Left lung (tissue), 4 donors: ENCODE measurements at regions not wholly inside any gene's neighbourhood (a gene's known extent, or its start where the extent isn't known, plus 50 kb on each side); places are given as distances from the start of the nearest gene placed in this dataset.
A peak's percentile ranks its signal among the peaks of the same experiment; 100 is the strongest.

ENCODE experiments used
- ATAC-seq: fragments of 200-7000 bp; cut with Tn5 transposase; one replicate; pipeline ENCODE4 v1.9.1; 2020; ENCODE audit warnings: moderate library complexity
- DNase-seq, 4 donors: peaks; one replicate each; pipeline ENCODE4 v3.0.0-alpha.2; 2013 to 2020
- H3K27ac ChIP-seq, 2 donors: fragments of 200-600 bp; sonication (generic) in 1 of 2; one replicate each; pipeline versions ENCODE4 v1.5.0 to v1.8.0; 2020 to 2021
- H3K27me3 ChIP-seq, 2 donors: fragments of 200-600 bp; sonication (generic) in 1 of 2; one replicate each; pipeline versions ENCODE4 v1.5.0 to v1.8.0; 2020 to 2021
- H3K36me3 ChIP-seq, 2 donors: fragments of 200-600 bp; sonication (generic) in 1 of 2; one replicate each; pipeline versions ENCODE4 v1.5.0 to v1.8.0; 2020 to 2021
- H3K4me1 ChIP-seq, 2 donors: fragments of 200-600 bp; one replicate each; pipeline ENCODE4 v1.8.0; 2021
- H3K4me3 ChIP-seq, 2 donors: fragments of 200-600 bp; sonication (generic) in 1 of 2; one replicate each; pipeline versions ENCODE4 v1.5.0 to v1.8.0; 2020 to 2021; ENCODE audit warnings: mild to moderate bottlenecking in 1 of 2
- H3K9me3 ChIP-seq, 2 donors: fragments of 200-600 bp; sonication (generic) in 1 of 2; one replicate each; pipeline versions ENCODE4 v1.5.0 to v1.8.0; 2020 to 2021
- CTCF ChIP-seq, 2 donors: fragments of 200-600 bp; sonication (generic) in 1 of 2; IDR thresholded peaks; one replicate each; pipeline versions ENCODE4 v1.5.0 to v1.8.0; 2021; ENCODE audit warnings: antibody characterized with exemption in 2 of 2
- intact Hi-C, 2 donors: fragments of 100-400 bp; cut with DNase I; formaldehyde crosslinking; loops; one replicate each; pipeline versions ENCODE4 v1.11.2 to v1.14.2; 2022
- donor health status: DM: no; HTN: yes; CAD: no.
- donor health status: DM: no; HTN: no; CAD: no.

- Histone ChIP-seq H3K36me3 (no peaks in the 10 kb centered on the region), H3K27me3 (no peaks in the 10 kb centered on the region), H3K4me1 (peaks cover 0 to 6% of the 10 kb centered on the region in 2 donors), H3K9me3 (no peaks in the 10 kb centered on the region), H3K4me3 (no peak overlapping the region), H3K27ac (no peak overlapping the region)
- no peak for TF ChIP-seq CTCF (IDR thresholded peaks at IDR 0.05)
- ATAC-seq (no peak), DNase-seq (no peak)
- intact Hi-C loops = no loop called here
These were observed 72.6 kb downstream of the SNRPE start for GRCh38 chr1:203934027-203934426.

DNA sequence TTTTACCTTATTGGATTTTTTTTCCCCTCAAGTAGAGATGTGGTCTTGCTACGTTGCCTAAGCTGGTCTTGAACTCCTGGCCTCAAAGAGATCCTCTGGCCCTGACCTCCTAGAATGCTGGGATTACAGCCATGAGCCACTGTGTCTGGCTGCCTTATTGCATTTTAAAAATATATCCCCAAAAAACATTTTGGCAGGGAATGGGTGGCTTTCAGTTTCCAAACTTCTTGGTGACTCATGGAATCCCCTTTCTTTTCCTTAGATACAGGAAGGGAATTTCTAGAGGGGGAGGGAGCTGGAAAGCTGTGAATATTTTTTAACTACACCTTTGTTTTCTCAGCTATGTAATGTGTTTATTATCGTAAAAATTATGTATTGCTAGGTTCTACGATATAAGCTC, 73.3 kb downstream of the SNRPE start:
- no peak for ATAC-seq
- H3K4me3 ChIP-seq = no peak overlapping the region

GRCh38 chr1:203935321-203935720, 73.9 kb downstream of the SNRPE start:
- no peak for ATAC-seq
- H3K27ac ChIP-seq = no peak overlapping the region
- no peaks in the 10 kb centered on the region for H3K9me3 ChIP-seq
- peaks cover 0 to under 1% of the 10 kb centered on the region in 2 donors for H3K4me1 ChIP-seq
- intact Hi-C loops = no loop called here
- no peak for TF ChIP-seq CTCF (IDR thresholded peaks at IDR 0.05)
- H3K36me3 ChIP-seq = no peaks in the 10 kb centered on the region
- H3K4me3 ChIP-seq = no peak overlapping the region
- no peak for DNase-seq
- H3K27me3 ChIP-seq = no peaks in the 10 kb centered on the region

More for the DNA sequence above, 73.3 kb downstream of the SNRPE start:
- Histone ChIP-seq H3K36me3 (no peaks in the 10 kb centered on the region), H3K27ac (no peak overlapping the region), H3K4me1 (peaks cover 0 to 6% of the 10 kb centered on the region in 2 donors), H3K9me3 (no peaks in the 10 kb centered on the region), H3K27me3 (no peaks in the 10 kb centered on the region)
- no peak for DNase-seq
- no peak for TF ChIP-seq CTCF (IDR thresholded peaks at IDR 0.05)
- intact Hi-C loops = no loop called here

DNA sequence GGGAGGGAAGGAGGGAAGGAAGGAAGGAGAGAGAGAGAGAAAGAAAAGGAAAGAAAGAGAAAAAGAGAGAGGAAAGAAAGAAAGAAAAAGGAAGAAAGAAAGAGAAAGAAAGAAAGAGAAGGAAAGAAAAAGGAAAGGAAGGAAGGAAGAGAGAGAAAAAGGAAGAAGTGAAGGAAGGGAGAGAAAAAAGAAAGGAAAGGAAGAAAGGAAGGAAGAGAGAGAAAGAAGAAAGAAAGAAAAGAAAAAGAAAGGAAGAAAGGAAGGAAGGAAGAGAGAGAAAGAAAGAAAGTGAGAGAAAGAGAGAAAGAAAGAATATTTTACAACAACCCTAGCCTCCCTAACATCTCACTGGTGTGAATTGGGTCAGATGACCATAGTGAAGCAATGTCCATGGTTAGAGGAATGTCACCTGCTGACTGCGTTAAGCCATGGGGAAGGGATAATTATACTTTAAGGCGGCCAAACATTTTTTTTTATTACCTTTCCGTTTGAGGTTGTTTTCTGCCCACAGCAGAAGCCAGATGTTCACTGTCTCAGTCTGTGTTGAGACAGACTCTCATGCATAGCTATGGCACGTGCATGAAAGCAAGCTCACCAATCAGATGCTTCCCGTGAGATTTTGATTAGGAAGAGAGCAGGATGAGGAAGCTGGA, 76.4 kb downstream of the SNRPE start:
- intact Hi-C loops = no loop called here
- no peaks in the 10 kb centered on the region for H3K9me3 ChIP-seq
- DNase-seq (no peak), ATAC-seq (no peak)
- H3K27ac ChIP-seq = no peak overlapping the region
- H3K4me3 ChIP-seq = no peak overlapping the region
- no peak for TF ChIP-seq CTCF (IDR thresholded peaks at IDR 0.05)
- no peaks in the 10 kb centered on the region for H3K36me3 ChIP-seq
- no peaks in the 10 kb centered on the region for H3K4me1 ChIP-seq
- H3K27me3 ChIP-seq = no peaks in the 10 kb centered on the region

DNA sequence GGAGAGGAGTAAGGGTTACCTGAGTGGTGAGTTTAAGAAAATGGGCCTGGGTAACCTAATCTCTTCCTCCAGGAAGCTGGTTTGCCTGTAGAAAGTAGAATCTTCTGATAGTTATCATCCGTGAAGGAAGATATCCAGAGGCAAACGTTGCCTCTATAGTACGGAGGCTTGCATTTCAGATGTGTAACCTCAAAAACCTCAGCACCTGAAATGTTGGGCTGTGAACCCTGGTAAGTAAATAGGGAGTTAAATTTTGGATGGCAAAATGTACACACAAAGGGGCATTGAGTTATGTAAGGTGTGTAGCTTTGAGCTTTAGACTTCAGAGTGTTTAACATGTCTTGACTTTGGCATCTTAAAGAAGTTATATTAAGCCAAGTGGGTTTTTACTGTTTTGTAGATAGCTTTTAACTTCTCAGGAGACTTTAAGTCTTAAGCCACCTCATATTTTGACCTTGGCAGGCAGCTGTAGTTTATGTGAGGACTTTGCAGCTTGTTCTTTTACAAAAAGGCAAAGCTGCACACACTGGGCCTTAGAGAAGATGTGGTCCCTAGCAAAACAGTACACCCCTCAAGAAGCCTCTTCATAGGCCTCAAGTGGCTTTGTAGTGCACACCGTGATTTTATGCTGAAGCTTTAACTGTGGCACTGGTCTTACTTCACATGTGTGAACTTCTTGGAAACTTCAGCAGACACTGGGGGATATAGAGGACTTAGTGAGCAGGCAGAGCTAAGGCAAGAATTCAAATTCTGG, 83.4 kb downstream of the SNRPE start:
- no peak overlapping the region for H3K27ac ChIP-seq
- H3K4me3 ChIP-seq = no peak overlapping the region
- H3K4me1 ChIP-seq = no peaks in the 10 kb centered on the region
- no peaks in the 10 kb centered on the region for H3K9me3 ChIP-seq
- no peaks in the 10 kb centered on the region for H3K36me3 ChIP-seq
- ATAC-seq (peak; percentile 55), DNase-seq (peak in 1 of 4 donors; percentile 46)
- TF ChIP-seq CTCF (IDR thresholded peaks at IDR 0.05) = no peak
- no peaks in the 10 kb centered on the region for H3K27me3 ChIP-seq
- intact Hi-C loops = no loop called here
